ENCODE measurements at regions not wholly inside any gene's neighbourhood (a gene's known extent, or its start where the extent isn't known, plus 50 kb on each side); places are given as distances from the start of the nearest gene placed in this dataset.

DNA sequence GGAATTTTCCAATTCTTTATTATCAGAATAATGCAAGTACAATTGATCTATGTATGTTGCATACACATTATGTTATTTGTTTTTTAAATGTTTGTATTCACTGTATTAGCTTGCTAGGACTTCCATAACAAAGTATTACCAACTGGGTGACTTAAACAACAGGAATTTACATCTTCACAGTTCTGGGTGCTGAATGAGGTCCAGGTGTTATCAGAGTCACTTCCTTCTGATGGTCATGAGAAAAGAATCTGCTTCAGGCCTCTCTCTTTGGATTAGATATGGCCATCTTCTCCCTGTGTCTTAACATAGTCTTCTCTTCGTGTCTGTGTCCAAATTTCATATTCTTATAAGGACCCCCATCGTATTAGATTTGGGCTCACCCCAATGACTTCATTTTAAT is 229.1 kb upstream of the TRPC7 start:
- Histone ChIP-seq H3K4me3 (ENCODE audit: low read length) (no peak overlapping the region), H3K4me2 (ENCODE audit: low read length) (no peak overlapping the region)

DNA sequence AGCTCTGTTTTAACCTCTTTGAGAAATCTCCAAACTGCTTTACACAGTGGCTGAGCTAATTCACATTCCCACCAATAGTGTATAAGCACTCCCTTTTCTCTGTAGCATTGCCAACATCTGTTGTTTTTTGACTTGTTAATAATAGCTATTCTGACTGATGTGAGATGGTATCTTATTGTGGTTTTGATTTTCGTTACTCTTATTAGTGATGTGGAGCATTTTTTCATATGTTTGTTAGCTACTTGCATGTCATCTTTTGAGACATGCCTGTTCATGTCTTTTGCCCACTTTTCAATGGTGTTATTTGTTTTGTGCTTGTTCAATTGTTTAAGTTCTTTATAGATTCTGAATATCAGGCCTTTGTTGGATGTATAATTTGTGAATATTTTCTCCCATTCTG is 225.2 kb upstream of the TRPC7 start:
- Histone ChIP-seq H3K9ac (ENCODE audit: low read length) (no peak overlapping the region), H3K79me2 (replicated peaks; ENCODE audit: insufficient read depth, low read length) (no peaks in the 10 kb centered on the region), H3K9me2 (ENCODE audit: insufficient read depth, low read length) (no peaks in the 10 kb centered on the region), H3F3A (ENCODE audit: insufficient read depth, low read length, poor library complexity, severe bottlenecking) (no peaks in the 10 kb centered on the region), H3K36me3 (ENCODE audit: insufficient read depth, low read length) (no peaks in the 10 kb centered on the region), H3K27ac (ENCODE audit: low read length) (no peak overlapping the region), H3K4me2 (ENCODE audit: low read length) (no peak overlapping the region), H3K4me3 (ENCODE audit: low read length) (no peak overlapping the region), H3K9me3 (ENCODE audit: low read length) (no peaks in the 10 kb centered on the region), H4K20me1 (ENCODE audit: insufficient read depth) (no peaks in the 10 kb centered on the region), H3K27me3 (ENCODE audit: insufficient read depth, low read depth, low read length) (no peaks in the 10 kb centered on the region), H2AFZ (ENCODE audit: low read depth, low read length) (no peak overlapping the region)
- TF ChIP-seq MXI1 (conservative IDR thresholded peaks at IDR 0.05; ENCODE audit: poor library complexity, severe bottlenecking) (no peak), SMC3 (conservative IDR thresholded peaks at IDR 0.05; ENCODE audit: poor library complexity) (no peak), CTCF (IDR thresholded peaks at IDR 0.05; ENCODE audit: poor library complexity, severe bottlenecking) (no peak), EP300 (conservative IDR thresholded peaks at IDR 0.05; ENCODE audit: poor library complexity, severe bottlenecking) (no peak), POLR2AphosphoS5 (IDR thresholded peaks at IDR 0.05) (no peak), EZH2 (IDR thresholded peaks at IDR 0.05; ENCODE audit: borderline replicate concordance, insufficient read depth, low read length, poor library complexity, severe bottlenecking) (no peak), TAF1 (IDR thresholded peaks at IDR 0.05; ENCODE audit: low read depth) (no peak)

More for the DNA sequence above, 229.1 kb upstream of the TRPC7 start:
- H3F3A ChIP-seq (ENCODE audit: insufficient read depth, low read length, poor library complexity, severe bottlenecking): no peaks in the 10 kb centered on the region
- H3K9me2 ChIP-seq (ENCODE audit: insufficient read depth, low read length): no peaks in the 10 kb centered on the region
- no peak overlapping the region for H3K27ac ChIP-seq (ENCODE audit: low read length)
- H3K9ac ChIP-seq (ENCODE audit: low read length): no peak overlapping the region
- H3K36me3 ChIP-seq (ENCODE audit: insufficient read depth, low read length): no peaks in the 10 kb centered on the region
- no peaks in the 10 kb centered on the region for H4K20me1 ChIP-seq (ENCODE audit: insufficient read depth)
- H3K27me3 ChIP-seq (ENCODE audit: insufficient read depth, low read depth, low read length): no peaks in the 10 kb centered on the region
- TF ChIP-seq CTCF (IDR thresholded peaks at IDR 0.05; ENCODE audit: poor library complexity, severe bottlenecking) (no peak), SMC3 (conservative IDR thresholded peaks at IDR 0.05; ENCODE audit: poor library complexity) (no peak), RAD21 (conservative IDR thresholded peaks at IDR 0.05) (no peak), TAF1 (IDR thresholded peaks at IDR 0.05; ENCODE audit: low read depth) (no peak), POLR2AphosphoS5 (IDR thresholded peaks at IDR 0.05) (no peak), EZH2 (IDR thresholded peaks at IDR 0.05; ENCODE audit: borderline replicate concordance, insufficient read depth, low read length, poor library complexity, severe bottlenecking) (no peak), REST (IDR thresholded peaks at IDR 0.05; ENCODE audit: borderline replicate concordance) (no peak), EP300 (conservative IDR thresholded peaks at IDR 0.05; ENCODE audit: poor library complexity, severe bottlenecking) (no peak), MXI1 (conservative IDR thresholded peaks at IDR 0.05; ENCODE audit: poor library complexity, severe bottlenecking) (no peak)
- H3K79me2 ChIP-seq (replicated peaks; ENCODE audit: insufficient read depth, low read length): no peaks in the 10 kb centered on the region
- H2AFZ ChIP-seq (ENCODE audit: low read depth, low read length): no peak overlapping the region
- H3K9me3 ChIP-seq (ENCODE audit: low read length): no peaks in the 10 kb centered on the region

Measured in neural cell (in vitro differentiated cells).